AG09319 (cell line): ENCODE measurements at regions not wholly inside any gene's neighbourhood (a gene's known extent, or its start where the extent isn't known, plus 50 kb on each side); places are given as distances from the start of the nearest gene placed in this dataset.

ENCODE experiments used
- DNase-seq: peaks from one replicate; pipeline ENCODE4 v3.0.0-alpha.2; 2010; ENCODE audit warnings: low read depth; ENCODE audit errors: extremely low read depth
- CTCF ChIP-seq: IDR thresholded peaks from 2 replicates; pipeline ENCODE4 v1.5.1; 2011; ENCODE audit warnings: low read depth, mild to moderate bottlenecking, inconsistent platforms, low read length, moderate library complexity

DNA sequence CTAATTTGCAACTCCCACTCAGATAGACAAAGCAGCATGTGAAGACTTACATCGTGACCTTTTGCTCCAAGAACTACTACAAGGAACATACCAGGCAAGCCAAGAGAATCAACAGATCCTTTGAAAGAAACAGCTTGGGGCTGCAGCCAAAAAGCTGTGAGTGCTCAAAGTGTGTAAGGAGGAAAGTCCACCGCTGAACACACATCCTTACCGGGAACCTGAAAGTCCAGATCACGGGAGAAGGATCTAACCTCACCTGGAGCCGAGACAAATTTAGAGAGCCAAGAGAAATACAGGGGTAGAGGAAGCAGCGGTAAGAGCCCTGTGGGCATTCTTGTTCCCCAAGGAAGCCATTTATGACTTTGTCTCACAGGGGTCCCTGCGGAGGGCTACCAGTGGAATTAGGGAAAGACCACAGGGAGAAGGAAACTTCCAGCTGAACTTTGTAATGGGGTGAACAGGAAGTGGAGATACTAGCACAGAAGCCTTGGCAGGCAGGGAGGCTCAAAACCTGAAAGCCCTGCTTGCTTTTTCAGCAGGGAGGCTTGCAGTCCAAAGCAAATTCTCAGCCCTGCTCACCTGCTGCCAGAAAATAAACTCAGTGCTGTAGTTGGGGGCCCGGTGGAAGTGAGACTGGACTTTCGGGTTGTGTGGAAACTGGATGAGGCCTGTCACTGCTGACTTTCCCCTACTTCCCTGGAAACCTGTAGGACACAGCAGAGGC lies 350.2 kb downstream of the DTWD2 start:
- no peak for TF ChIP-seq CTCF
- no peak for DNase-seq

- TF ChIP-seq CTCF, result peak; percentile 8
- DNase-seq, result no peak
Observed at GRCh38 chr5:118628660-118629354, 359.5 kb downstream of the DTWD2 start.

- no peak for TF ChIP-seq CTCF
Observed at GRCh38 chr5:118620233-118620632, 368.1 kb downstream of the DTWD2 start.

GRCh38 chr5:118619823-118620222 lies 368.5 kb downstream of the DTWD2 start:
- TF ChIP-seq CTCF, result no peak
- no peak for DNase-seq

More at GRCh38 chr5:118620233-118620632, 368.1 kb downstream of the DTWD2 start:
- DNase-seq, result no peak

DNA sequence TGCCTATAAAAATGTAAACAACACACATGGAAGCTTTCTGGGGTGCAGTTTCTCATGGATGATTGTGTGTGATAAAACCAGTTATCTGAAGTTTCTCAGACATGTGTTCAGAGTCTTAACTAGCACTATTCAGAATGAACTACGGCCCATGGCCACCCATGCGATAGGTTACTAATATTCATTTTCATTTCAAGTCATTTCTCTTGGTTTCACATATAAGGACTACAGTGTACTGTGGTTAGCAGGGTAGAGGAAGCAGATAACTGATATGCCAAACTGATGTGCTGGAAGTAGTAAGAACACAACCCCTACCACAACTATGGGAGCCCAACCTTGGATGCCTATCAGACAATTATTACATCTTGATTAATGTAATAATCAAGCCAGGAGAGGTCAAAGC lies 372.1 kb downstream of the DTWD2 start:
- no peak for TF ChIP-seq CTCF
- DNase-seq, result no peak

- no peak for TF ChIP-seq CTCF
- DNase-seq, result no peak
Observed at GRCh38 chr5:118614731-118615456, 373.5 kb downstream of the DTWD2 start.
